Left cardiac atrium (tissue), 4 donors: ENCODE measurements at regions not wholly inside any gene's neighbourhood (a gene's known extent, or its start where the extent isn't known, plus 50 kb on each side); places are given as distances from the start of the nearest gene placed in this dataset.
A peak's percentile ranks its signal among the peaks of the same experiment; 100 is the strongest.
"Not testable (repeated sequence)": the region's sequence is repeated elsewhere in the genome, so short reads cannot be mapped to it uniquely, and the experiment has no call there.

Experiments used
- ATAC-seq, 2 donors: fragments of 200-7000 bp; cut with Tn5 transposase; one replicate each; pipeline ENCODE4 v1.9.1; 2020; ENCODE audit warnings: mild to moderate bottlenecking in 2 of 2, moderate library complexity in 2 of 2
- DNase-seq: peaks from one replicate; pipeline ENCODE4 v3.0.0-alpha.2; 2020
- intact Hi-C, 2 donors: fragments of 100-400 bp; cut with DNase I; formaldehyde crosslinking; loops; one replicate each; pipeline versions ENCODE4 v1.14.1 to v1.15.1; 2022 to 2023
- donor health status: DM: no; HTN: yes; CAD: no.
- donor health status: DM: no; HTN: yes; CAD: no; lungs with severe emphysema.
- donor health status: DM: yes; HTN: yes; CAD: no.
- donor health status: Dilated cardiomyopathy.

GRCh38 chrY:19011605-19012090 is 238.1 kb upstream of the HSFY2 start:
- intact Hi-C loops, result no loop called here
- DNase-seq, result no peak
- ATAC-seq, result no peak

- no peak for DNase-seq
- intact Hi-C loops, result no loop called here
- no peak for ATAC-seq
Measured at GRCh38 chrY:19006234-19006633, 232.7 kb upstream of the HSFY2 start.

GRCh38 chrY:19005579-19005978 is 232.0 kb upstream of the HSFY2 start:
- no peak for DNase-seq
- no peak for ATAC-seq
- intact Hi-C loops, result no loop called here

- ATAC-seq (no peak), DNase-seq (no peak)
- intact Hi-C loops, result no loop called here
Measured at GRCh38 chrY:18997635-18998240, 224.2 kb upstream of the HSFY2 start.

GRCh38 chrY:18993480-18993879 is 219.9 kb upstream of the HSFY2 start:
- ATAC-seq, result no peak
- intact Hi-C loops, result no loop called here
- DNase-seq, result no peak

- peak in 1 of 2 donors; percentile 51 for ATAC-seq
- DNase-seq, intact Hi-C loops: not testable (repeated sequence)
Measured at GRCh38 chrY:18992684-18993083, 219.1 kb upstream of the HSFY2 start.

GRCh38 chrY:18989356-18989755 is 215.8 kb upstream of the HSFY2 start:
- intact Hi-C loops, result no loop called here
- no peak for ATAC-seq
- no peak for DNase-seq

GRCh38 chrY:18966001-18966400 is 192.5 kb upstream of the HSFY2 start:
- ATAC-seq, result no peak
- DNase-seq, result no peak
- intact Hi-C loops, result no loop called here

- ATAC-seq (no peak), DNase-seq (no peak)
- intact Hi-C loops, result no loop called here
Measured at GRCh38 chrY:18958846-18959245, 185.3 kb upstream of the HSFY2 start.

GRCh38 chrY:18951657-18952435 is 178.3 kb upstream of the HSFY2 start:
- no peak for ATAC-seq

GRCh38 chrY:18951019-18951418 is 177.5 kb upstream of the HSFY2 start:
- no peak for ATAC-seq
- DNase-seq, result no peak

More at GRCh38 chrY:18951657-18952435, 178.3 kb upstream of the HSFY2 start:
- intact Hi-C loops, result no loop called here
- DNase-seq, result no peak

GRCh38 chrY:18936831-18937230 is 163.3 kb upstream of the HSFY2 start:
- no peak for ATAC-seq
- DNase-seq, result no peak
- intact Hi-C loops, result no loop called here

More at GRCh38 chrY:18951019-18951418, 177.5 kb upstream of the HSFY2 start:
- intact Hi-C loops, result no loop called here

- intact Hi-C loops, result no loop called here
Measured at GRCh38 chrY:18919256-18919655, 145.7 kb upstream of the HSFY2 start.

GRCh38 chrY:18912846-18913245 is 139.3 kb upstream of the HSFY2 start:
- ATAC-seq (no peak), DNase-seq (no peak)
- intact Hi-C loops, result no loop called here

More at GRCh38 chrY:18919256-18919655, 145.7 kb upstream of the HSFY2 start:
- DNase-seq (no peak), ATAC-seq (no peak)

- no peak for DNase-seq
- intact Hi-C loops, result no loop called here
- no peak for ATAC-seq
Measured at GRCh38 chrY:18909846-18910245, 136.3 kb upstream of the HSFY2 start.

- DNase-seq, ATAC-seq, intact Hi-C loops: not testable (repeated sequence)
Measured at GRCh38 chrY:18906198-18906597, 132.7 kb upstream of the HSFY2 start.

GRCh38 chrY:18904296-18904695 is 130.8 kb upstream of the HSFY2 start:
- DNase-seq (no peak), ATAC-seq (no peak)
- intact Hi-C loops, result no loop called here

- no peak for DNase-seq
- intact Hi-C loops, result no loop called here
- no peak for ATAC-seq
Measured at GRCh38 chrY:18891994-18892393, 118.5 kb upstream of the HSFY2 start.

GRCh38 chrY:18889548-18889947 is 116.0 kb upstream of the HSFY2 start:
- intact Hi-C loops, result no loop called here
- no peak for DNase-seq
- ATAC-seq, result no peak

GRCh38 chrY:18884748-18885147 is 111.2 kb upstream of the HSFY2 start:
- no peak for ATAC-seq
- no peak for DNase-seq
- intact Hi-C loops, result no loop called here

- intact Hi-C loops, DNase-seq, ATAC-seq: not testable (repeated sequence)
Measured at GRCh38 chrY:18869145-18869544, 95.6 kb upstream of the HSFY2 start.
